ENCODE measurements at regions not wholly inside any gene's neighbourhood (a gene's known extent, or its start where the extent isn't known, plus 50 kb on each side); places are given as distances from the start of the nearest gene placed in this dataset.

DNA sequence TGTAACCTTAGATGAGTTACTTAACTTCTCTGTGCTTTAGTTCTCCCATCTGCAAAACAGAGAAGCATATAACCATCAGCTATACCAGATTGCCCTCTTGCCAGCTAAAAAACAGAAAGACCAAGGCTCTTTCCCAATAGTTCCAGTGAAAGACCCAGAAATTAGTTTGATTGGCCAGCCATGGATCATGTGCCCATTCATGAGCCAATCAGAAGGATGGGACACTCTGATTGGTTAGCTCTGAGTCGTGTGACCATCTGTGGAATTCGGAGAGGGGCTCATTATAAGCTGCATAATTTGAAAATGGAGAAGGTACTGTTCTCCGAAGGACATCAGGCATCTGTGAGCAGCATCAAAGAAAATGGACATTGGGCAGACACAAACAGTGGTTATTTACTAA lies 155.2 kb downstream of the ABCC12 start (continued):
- TF ChIP-seq AFF1 (IDR thresholded peaks at IDR 0.05; ENCODE audit: low read depth in 1 of 2, partially characterized antibody in 2 of 2) (no peak), RAD21 (CRISPR knock-in tag; conservative IDR thresholded peaks at IDR 0.05 in 1 of 2, IDR thresholded peaks at IDR 0.05 in 1 of 2) (no peak), MED1 (CRISPR knock-in tag; IDR thresholded peaks at IDR 0.05; ENCODE audit: borderline replicate concordance) (no peak)

GRCh38 chr16:47999595-47999994 lies 156.2 kb downstream of the ABCC12 start:
- intact Hi-C loops (cut with micrococcal nuclease), result no loop called here
- Histone ChIP-seq H3K4me1 (replicated peaks in 1 of 2; ENCODE audit: control insufficient read depth in 2 of 2, insufficient read depth in 2 of 2, low read length in 2 of 2) (no peaks in the 10 kb centered on the region), H3K36me3 (ENCODE audit: control insufficient read depth, insufficient read depth, low read length) (no peaks in the 10 kb centered on the region), H2AFZ (ENCODE audit: low read depth, low read length) (no peak overlapping the region), H3K4me2 (ENCODE audit: insufficient read depth, low read length) (no peak overlapping the region), H3K4me3 (no peak overlapping the region), H3K9me3 (replicated peaks; ENCODE audit: control insufficient read depth, insufficient read depth, low read depth, low read length) (no peaks in the 10 kb centered on the region), H3K9ac (ENCODE audit: insufficient read depth in 1 of 2, low read depth in 2 of 2, low read length in 2 of 2) (no peak overlapping the region), H3K9me1 (ENCODE audit: control insufficient read depth, insufficient read depth, low read length) (no peaks in the 10 kb centered on the region), H3K79me2 (ENCODE audit: control insufficient read depth, insufficient read depth, low read length) (no peaks in the 10 kb centered on the region), H3K27me3 (ENCODE audit: control insufficient read depth in 2 of 2, insufficient read depth in 2 of 2, low read length in 2 of 2) (no peaks in the 10 kb centered on the region; a peak in 1 of 5 replicates), H4K20me1 (replicated peaks; ENCODE audit: control insufficient read depth, insufficient read depth, low read length) (no peaks in the 10 kb centered on the region), H3K27ac (ENCODE audit: extremely low read depth, low read depth, low read length) (no peak overlapping the region)
- in situ Hi-C loops (cut with MboI), result no loop called here
- 0% methylated on average over 4 of the region's 4 CpGs for WGBS (ENCODE audit: insufficient coverage, low coverage, missing lambda C conversion rate)
- ATAC-seq (no peak), FAIRE-seq (no peak), DNase-seq (ENCODE audit: extremely low read depth in 1 of 4, low spot score in 3 of 4) (no peak)
- ChIA-PET CTCF (ENCODE audit: low intra/inter-chr PET ratio) (no interaction called here), POLR2A (no interaction called here)
- no TSS peak for BruUV-seq (replicated peaks)
- TF ChIP-seq HNRNPH1 (optimal IDR thresholded peaks at IDR 0.05; ENCODE audit: low read depth, low read length), result no peak
- TF ChIP-seq, protein P1, sequence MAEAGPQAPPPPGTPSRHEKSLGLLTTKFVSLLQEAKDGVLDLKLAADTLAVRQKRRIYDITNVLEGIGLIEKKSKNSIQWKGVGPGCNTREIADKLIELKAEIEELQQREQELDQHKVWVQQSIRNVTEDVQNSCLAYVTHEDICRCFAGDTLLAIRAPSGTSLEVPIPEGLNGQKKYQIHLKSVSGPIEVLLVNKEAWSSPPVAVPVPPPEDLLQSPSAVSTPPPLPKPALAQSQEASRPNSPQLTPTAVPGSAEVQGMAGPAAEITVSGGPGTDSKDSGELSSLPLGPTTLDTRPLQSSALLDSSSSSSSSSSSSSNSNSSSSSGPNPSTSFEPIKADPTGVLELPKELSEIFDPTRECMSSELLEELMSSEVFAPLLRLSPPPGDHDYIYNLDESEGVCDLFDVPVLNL (CRISPR knock-in tag; IDR thresholded peaks at IDR 0.05; ENCODE audit: low read depth), result no peak
- no peak for TF ChIP-seq PREB (CRISPR knock-in tag; IDR thresholded peaks at IDR 0.05)
- no peak for TF ChIP-seq ZNF431 (CRISPR knock-in tag; IDR thresholded peaks at IDR 0.05)
- TF ChIP-seq, protein P2, sequence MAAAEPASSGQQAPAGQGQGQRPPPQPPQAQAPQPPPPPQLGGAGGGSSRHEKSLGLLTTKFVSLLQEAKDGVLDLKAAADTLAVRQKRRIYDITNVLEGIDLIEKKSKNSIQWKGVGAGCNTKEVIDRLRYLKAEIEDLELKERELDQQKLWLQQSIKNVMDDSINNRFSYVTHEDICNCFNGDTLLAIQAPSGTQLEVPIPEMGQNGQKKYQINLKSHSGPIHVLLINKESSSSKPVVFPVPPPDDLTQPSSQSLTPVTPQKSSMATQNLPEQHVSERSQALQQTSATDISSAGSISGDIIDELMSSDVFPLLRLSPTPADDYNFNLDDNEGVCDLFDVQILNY (CRISPR knock-in tag; IDR thresholded peaks at IDR 0.05), result no peak
- TF ChIP-seq TBL1XR1 (IDR thresholded peaks at IDR 0.05; ENCODE audit: low read length in 2 of 2), result no peak
- TF ChIP-seq, protein P3, sequence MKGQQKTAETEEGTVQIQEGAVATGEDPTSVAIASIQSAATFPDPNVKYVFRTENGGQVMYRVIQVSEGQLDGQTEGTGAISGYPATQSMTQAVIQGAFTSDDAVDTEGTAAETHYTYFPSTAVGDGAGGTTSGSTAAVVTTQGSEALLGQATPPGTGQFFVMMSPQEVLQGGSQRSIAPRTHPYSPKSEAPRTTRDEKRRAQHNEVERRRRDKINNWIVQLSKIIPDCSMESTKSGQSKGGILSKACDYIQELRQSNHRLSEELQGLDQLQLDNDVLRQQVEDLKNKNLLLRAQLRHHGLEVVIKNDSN (CRISPR knock-in tag; IDR thresholded peaks at IDR 0.05), result no peak
- no peak for TF ChIP-seq BRD9 (IDR thresholded peaks at IDR 0.05; ENCODE audit: low read depth, partially characterized antibody)
- no peak for TF ChIP-seq ZNF589 (CRISPR knock-in tag; IDR thresholded peaks at IDR 0.05; ENCODE audit: low read depth)
- TF ChIP-seq MAX (CRISPR knock-in tag; IDR thresholded peaks at IDR 0.05), result no peak
